ENCODE measurements at regions not wholly inside any gene's neighbourhood (a gene's known extent, or its start where the extent isn't known, plus 50 kb on each side); places are given as distances from the start of the nearest gene placed in this dataset.

DNA sequence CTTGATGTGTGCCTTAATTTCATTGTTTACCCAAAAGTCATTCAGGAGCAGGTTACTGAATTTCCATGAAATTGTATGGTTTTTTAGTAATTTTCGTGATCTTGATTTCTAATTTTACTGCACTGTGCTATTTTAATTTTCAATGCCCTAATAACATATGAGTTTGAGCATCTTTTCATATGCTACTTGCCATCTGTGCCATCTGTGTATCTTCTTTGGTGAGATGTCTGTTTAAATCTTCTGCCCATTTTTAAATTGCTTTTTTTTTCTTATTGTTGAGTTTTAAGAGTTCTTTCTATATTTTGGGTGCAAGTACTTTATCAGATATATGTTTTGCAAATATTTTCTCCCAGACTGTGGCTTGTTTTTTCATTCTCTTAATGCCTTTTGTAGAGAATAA lies 165.9 kb downstream of the ST6GAL2 start:
- DNase-seq = no peak

DNA sequence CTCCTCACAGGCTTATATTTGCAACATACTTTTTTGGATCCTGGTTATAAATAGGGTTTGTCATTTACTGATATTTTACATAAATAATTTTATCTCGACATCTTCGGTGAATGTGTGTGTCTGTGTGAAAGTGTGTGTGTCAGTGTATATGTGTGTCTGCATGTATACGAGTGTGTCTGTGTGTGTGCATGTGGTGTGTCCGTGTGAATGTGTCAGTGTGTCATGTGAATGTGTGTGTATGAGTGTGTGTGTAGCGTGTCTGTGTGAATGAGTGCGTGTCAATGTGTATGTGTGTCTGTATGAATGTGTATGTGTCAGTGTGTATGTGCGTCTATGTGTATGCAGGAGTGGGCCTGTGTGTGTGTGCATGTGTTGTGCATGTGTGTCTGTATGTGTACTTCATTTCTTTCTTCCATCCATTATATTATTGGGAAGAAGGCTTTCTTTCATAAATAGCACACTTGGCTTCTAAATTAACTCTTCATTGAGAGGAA lies 161.6 kb downstream of the ST6GAL2 start:
- DNase-seq = no peak

DNA sequence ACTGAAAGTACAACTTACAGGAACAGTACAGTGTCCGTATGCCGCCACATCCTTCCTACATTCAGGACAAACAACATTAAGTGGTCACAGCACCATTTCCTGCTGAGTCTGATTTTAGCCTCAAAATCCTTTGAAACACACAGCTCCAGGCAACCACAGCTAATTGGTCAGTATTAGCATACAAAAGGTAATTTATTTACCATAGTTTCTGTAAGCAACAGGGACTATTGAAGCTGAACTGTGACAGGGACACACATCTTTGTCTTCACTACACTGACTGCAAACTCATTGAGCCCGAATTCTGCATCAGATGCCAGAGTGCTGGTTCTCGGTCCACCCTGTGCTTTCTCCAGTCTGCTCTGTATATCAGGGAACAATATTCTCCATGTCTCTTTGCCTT lies 151.8 kb downstream of the ST6GAL2 start:
- DNase-seq = no peak

DNA sequence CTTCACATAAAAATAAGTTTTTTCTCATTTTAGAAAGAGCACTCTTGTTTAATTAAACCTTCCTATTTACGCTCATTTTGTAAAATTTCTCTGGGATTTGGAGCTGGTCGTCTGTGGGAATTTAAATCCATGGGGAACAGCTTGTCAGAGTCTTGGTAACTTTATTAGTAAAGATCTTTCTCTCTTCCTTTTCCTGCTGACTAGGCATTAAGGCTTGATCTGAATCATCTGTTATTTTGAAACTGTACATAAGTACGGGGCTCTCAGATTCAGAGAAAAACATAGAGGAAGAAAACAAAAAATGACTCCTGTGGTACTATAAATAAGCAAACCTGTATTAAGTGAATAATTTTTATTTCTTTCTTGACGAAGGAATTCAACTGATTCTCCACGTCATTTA lies 150.2 kb downstream of the ST6GAL2 start:
- no peak for DNase-seq

DNA sequence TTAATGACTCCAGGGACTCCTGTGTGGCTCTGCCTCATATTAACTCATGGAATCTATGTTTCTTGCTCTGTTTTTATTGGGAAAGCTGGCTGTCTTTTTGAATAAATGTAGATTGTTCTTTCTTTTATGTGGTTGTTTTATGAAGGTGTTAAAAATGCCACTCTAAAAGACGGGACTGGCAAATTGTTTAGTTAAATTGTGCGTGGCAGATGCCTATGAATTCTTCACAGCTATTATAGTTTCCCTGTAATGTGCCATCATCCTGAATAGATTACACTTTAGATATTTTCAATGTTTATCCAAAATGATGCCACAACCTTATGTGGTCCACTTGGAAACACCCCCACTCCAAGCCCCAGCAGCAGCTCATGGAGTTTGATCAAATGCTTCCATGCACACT lies 149.7 kb downstream of the ST6GAL2 start:
- no peak for DNase-seq

DNA sequence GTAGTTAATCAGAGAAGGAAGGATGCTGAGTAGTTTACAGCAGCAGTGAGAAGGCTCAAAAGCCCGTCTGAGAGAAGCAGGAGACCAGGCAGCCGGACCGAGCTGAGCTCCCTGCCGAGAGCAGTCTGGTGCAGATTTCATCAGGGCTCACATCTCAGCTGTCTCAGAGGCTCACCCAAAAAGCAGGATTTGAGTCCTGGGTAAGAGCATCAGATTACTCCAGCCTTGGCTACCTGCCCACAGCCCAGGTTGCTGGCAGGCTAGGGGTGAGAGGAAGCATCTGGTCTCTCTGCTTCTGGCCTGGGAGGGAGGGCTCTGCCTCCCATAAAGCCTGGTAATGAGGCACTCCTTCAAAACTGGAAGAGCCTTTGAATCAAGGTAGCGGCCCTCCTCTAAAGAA lies 140.5 kb downstream of the ST6GAL2 start:
- no peak for DNase-seq

DNA sequence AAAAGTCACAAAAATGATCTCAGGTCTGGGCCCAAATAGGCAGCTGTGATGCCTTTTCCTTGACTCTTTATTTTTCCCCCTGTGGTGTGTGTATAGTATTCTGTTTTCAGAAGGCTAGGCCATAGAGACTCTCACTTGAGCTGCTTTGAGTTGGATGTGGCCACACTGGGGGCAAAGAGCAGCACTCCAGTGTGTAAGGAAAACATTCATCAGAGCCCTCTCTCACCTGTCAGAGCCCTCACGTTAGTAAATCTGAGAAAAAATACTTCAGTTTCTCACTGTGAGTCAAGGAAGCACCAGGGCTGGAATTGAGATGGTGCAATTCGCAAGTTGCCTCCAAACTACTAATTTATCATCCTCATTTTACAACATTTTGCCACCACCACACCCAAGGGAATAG lies 136.1 kb downstream of the ST6GAL2 start:
- DNase-seq = no peak

Data from stimulated activated CD4-positive, alpha-beta T cell treated with anti-CD3 and anti-CD28 coated beads, Interleukin-2, amount 100 ng/mL, for 24 hours (primary cell).